Fibroblast of lung (primary cell): ENCODE measurements at regions not wholly inside any gene's neighbourhood (a gene's known extent, or its start where the extent isn't known, plus 50 kb on each side); places are given as distances from the start of the nearest gene placed in this dataset.
"Not testable (repeated sequence)": the region's sequence is repeated elsewhere in the genome, so short reads cannot be mapped to it uniquely, and the experiment has no call there.

Experiments used
- DNase-seq, 2 donors: peaks; one replicate each; pipeline versions ENCODE4 v3.0.0 to v3.0.0-alpha.2; 2010; ENCODE audit warnings: low read depth in 2 of 2
- H2AFZ ChIP-seq: 2 replicates; pipeline ENCODE4 v1.5.1; 2012; ENCODE audit warnings: low read length, control low read depth, inconsistent platforms
- H3K27ac ChIP-seq: 2 replicates; pipeline ENCODE4 v1.5.1; 2011; ENCODE audit warnings: low read length, control low read depth; ENCODE audit not compliant: insufficient read depth
- H3K27me3 ChIP-seq: 2 replicates; pipeline ENCODE4 v1.5.1; 2011; ENCODE audit warnings: mild to moderate bottlenecking, low read length; ENCODE audit not compliant: control insufficient read depth, insufficient read depth
- H3K36me3 ChIP-seq: 2 replicates; pipeline ENCODE4 v1.5.1; 2011; ENCODE audit warnings: low read length; ENCODE audit not compliant: control insufficient read depth, insufficient read depth
- H3K4me1 ChIP-seq: 2 replicates; pipeline ENCODE4 v1.5.1; 2011; ENCODE audit warnings: low read length; ENCODE audit not compliant: control insufficient read depth, insufficient read depth; ENCODE audit errors: extremely low read depth
- H3K4me2 ChIP-seq: 2 replicates; pipeline ENCODE4 v1.5.1; 2011; ENCODE audit warnings: low read length, control low read depth; ENCODE audit not compliant: insufficient read depth; ENCODE audit errors: extremely low read depth
- H3K4me3 ChIP-seq, 4 experiments: fragments of 200-600 bp in 1 of 4; sonication (generic) in 1 of 4; replicated peaks in 1 of 4; 2 replicates each; pipeline ENCODE4 v1.5.1; 2011 to 2016; ENCODE audit warnings: low read length in 4 of 4, low read depth in 3 of 4, mild to moderate bottlenecking in 3 of 4, control low read depth in 2 of 4, inconsistent platforms in 1 of 4, mixed read lengths in 1 of 4; ENCODE audit not compliant: insufficient read depth in 1 of 4; ENCODE audit errors: control extremely low read depth in 1 of 4
- H3K79me2 ChIP-seq: 2 replicates; pipeline ENCODE4 v1.5.1; 2012; ENCODE audit warnings: mild to moderate bottlenecking, low read length, inconsistent platforms; ENCODE audit not compliant: control insufficient read depth, insufficient read depth
- H3K9ac ChIP-seq: 2 replicates; pipeline ENCODE4 v1.5.1; 2011; ENCODE audit warnings: mild to moderate bottlenecking, low read length, control low read depth; ENCODE audit not compliant: insufficient read depth
- H3K9me3 ChIP-seq: 2 replicates; pipeline ENCODE4 v1.5.1; 2012; ENCODE audit warnings: low read depth, low read length; ENCODE audit not compliant: control insufficient read depth, insufficient read depth
- H4K20me1 ChIP-seq: 2 replicates; pipeline ENCODE4 v1.5.1; 2011; ENCODE audit warnings: low read length; ENCODE audit not compliant: control insufficient read depth, insufficient read depth; ENCODE audit errors: extremely low read depth
- EZH2 ChIP-seq: IDR thresholded peaks from 2 replicates; pipeline ENCODE4 v1.5.1; 2012; ENCODE audit warnings: low read length, control low read depth, mild to moderate bottlenecking; ENCODE audit errors: missing control alignments
- TF ChIP-seq, protein P1 (sequence below), 2 donors: IDR thresholded peaks in 1 of 2; conservative IDR thresholded peaks in 1 of 2; 1 replicate in 1 of 2; 2 replicates in 1 of 2; pipeline ENCODE4 v1.5.1; 2011 to 2012; ENCODE audit warnings: low read length in 2 of 2, control low read depth in 1 of 2, inconsistent platforms in 1 of 2, low read depth in 1 of 2, mild to moderate bottlenecking in 1 of 2

DNA sequence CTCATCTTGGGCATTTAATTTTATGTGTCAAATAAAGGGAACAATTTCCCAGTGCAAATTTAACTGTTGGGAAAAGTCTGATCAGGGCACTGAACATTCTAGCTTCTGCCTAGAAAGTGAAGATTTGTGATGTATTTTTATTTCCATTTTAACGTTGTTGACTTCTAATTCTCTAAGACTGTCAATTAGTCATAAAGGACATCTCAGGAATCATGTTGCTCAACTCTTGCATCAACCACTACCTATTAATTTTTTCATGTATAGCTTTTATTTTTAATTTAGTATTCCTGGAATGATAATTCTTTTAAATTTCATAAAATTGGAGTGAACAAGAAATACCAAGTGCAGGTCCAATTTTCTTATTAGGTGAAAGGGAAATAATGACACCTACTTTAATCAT lies 87.9 kb upstream of the METAP2 start:
- no peak overlapping the region for H2AFZ ChIP-seq
- DNase-seq: peak in 1 of 2 donors; percentile 59
- H4K20me1 ChIP-seq: no peaks in the 10 kb centered on the region
- H3K4me1 ChIP-seq: peaks cover 10% of the 10 kb centered on the region
- no peaks in the 10 kb centered on the region for H3K27me3 ChIP-seq
- no peak for TF ChIP-seq EZH2
- TF ChIP-seq, protein P1, sequence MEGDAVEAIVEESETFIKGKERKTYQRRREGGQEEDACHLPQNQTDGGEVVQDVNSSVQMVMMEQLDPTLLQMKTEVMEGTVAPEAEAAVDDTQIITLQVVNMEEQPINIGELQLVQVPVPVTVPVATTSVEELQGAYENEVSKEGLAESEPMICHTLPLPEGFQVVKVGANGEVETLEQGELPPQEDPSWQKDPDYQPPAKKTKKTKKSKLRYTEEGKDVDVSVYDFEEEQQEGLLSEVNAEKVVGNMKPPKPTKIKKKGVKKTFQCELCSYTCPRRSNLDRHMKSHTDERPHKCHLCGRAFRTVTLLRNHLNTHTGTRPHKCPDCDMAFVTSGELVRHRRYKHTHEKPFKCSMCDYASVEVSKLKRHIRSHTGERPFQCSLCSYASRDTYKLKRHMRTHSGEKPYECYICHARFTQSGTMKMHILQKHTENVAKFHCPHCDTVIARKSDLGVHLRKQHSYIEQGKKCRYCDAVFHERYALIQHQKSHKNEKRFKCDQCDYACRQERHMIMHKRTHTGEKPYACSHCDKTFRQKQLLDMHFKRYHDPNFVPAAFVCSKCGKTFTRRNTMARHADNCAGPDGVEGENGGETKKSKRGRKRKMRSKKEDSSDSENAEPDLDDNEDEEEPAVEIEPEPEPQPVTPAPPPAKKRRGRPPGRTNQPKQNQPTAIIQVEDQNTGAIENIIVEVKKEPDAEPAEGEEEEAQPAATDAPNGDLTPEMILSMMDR (conservative IDR thresholded peaks at IDR 0.05 in 1 of 2, IDR thresholded peaks at IDR 0.05 in 1 of 2; ENCODE audit: low read depth in 1 of 2, low read length in 2 of 2): no peak
- no peak overlapping the region for H3K9ac ChIP-seq
- no peaks in the 10 kb centered on the region for H3K79me2 ChIP-seq
- no peak overlapping the region for H3K27ac ChIP-seq
- H3K36me3 ChIP-seq: no peaks in the 10 kb centered on the region
- H3K9me3 ChIP-seq: no peaks in the 10 kb centered on the region
- peak overlapping the region in 2 of 4 experiments; percentile 48 to 59 for H3K4me3 ChIP-seq
- peak overlapping the region; percentile 92 for H3K4me2 ChIP-seq

DNA sequence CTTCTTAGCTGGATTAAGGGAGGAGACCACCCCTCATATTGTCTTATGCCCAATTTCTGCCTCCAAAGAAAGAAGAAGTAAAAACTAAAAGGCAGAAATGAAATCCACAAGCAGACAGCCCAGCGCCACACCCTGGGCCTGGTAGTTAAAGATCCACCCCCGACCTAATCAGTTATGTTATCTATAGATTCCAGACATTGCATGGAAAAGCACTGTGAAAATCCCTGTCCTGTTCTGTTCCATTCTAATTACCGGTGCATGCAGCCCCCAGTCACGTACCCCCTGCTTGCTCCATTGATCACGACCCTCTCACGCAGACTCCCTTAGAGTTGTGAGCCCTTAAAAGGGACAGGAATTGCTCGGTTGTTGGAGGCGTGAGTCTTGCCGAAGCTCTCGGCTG lies 85.7 kb upstream of the METAP2 start:
- H2AFZ ChIP-seq, H4K20me1 ChIP-seq, DNase-seq, H3K36me3 ChIP-seq, H3K4me2 ChIP-seq, H3K9ac ChIP-seq, H3K9me3 ChIP-seq, H3K79me2 ChIP-seq, H3K4me3 ChIP-seq, H3K27ac ChIP-seq, H3K27me3 ChIP-seq: not testable (repeated sequence)
- peaks cover 10% of the 10 kb centered on the region for H3K4me1 ChIP-seq

DNA sequence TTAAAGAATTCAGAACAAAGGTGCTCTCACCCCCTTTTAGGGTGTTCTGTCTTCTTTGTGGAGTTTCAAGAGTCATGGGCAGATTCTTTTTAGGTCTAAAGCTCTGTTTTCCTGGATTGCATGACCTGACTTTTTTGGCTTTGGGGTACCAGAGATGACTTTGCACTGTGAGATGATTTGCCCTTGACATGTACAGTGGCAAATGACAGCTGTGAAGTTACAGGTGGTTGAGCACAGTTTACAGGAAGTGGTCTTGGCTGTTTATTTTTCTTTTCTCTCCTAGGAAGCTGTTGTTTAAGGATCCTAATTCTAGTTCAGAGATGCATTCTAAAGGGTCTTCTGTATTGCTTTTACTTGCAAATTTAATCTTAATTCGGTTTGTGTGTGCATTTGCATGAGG lies 83.8 kb upstream of the METAP2 start:
- Histone ChIP-seq H2AFZ (no peak overlapping the region), H3K4me1 (peaks cover 7% of the 10 kb centered on the region), H3K9me3 (no peaks in the 10 kb centered on the region), H3K36me3 (no peaks in the 10 kb centered on the region), H3K79me2 (no peaks in the 10 kb centered on the region), H4K20me1 (no peaks in the 10 kb centered on the region), H3K27me3 (no peaks in the 10 kb centered on the region), H3K4me2 (no peak overlapping the region), H3K27ac (no peak overlapping the region), H3K9ac (no peak overlapping the region), H3K4me3 (no peak overlapping the region)
- no peak for DNase-seq
- TF ChIP-seq, protein P1 (conservative IDR thresholded peaks at IDR 0.05 in 1 of 2, IDR thresholded peaks at IDR 0.05 in 1 of 2; ENCODE audit: low read depth in 1 of 2, low read length in 2 of 2): no peak
- TF ChIP-seq EZH2: no peak
